Dermis microvascular lymphatic vessel endothelial cell (primary cell): ENCODE measurements at regions not wholly inside any gene's neighbourhood (a gene's known extent, or its start where the extent isn't known, plus 50 kb on each side); places are given as distances from the start of the nearest gene placed in this dataset.

ENCODE experiments used
- DNase-seq, 2 donors: peaks; one replicate each; pipeline versions ENCODE4 v3.0.0 to v3.0.0-alpha.2; 2010; ENCODE audit warnings: low read depth in 2 of 2

GRCh38 chr1:168782559-168783116 is 53.6 kb upstream of the DPT start:
- no peak for DNase-seq

- no peak for DNase-seq
Measured at GRCh38 chr1:168783458-168784210, 54.6 kb upstream of the DPT start.

GRCh38 chr1:168786476-168787330 is 57.7 kb upstream of the DPT start:
- DNase-seq, result no peak

- no peak for DNase-seq
Measured at GRCh38 chr1:168788258-168788657, 59.3 kb upstream of the DPT start.

GRCh38 chr1:168789501-168789900 is 60.5 kb upstream of the DPT start:
- no peak for DNase-seq

- no peak for DNase-seq
Measured at GRCh38 chr1:168792142-168792541, 63.1 kb upstream of the DPT start.

GRCh38 chr1:168792592-168793125 is 63.7 kb upstream of the DPT start:
- DNase-seq, result no peak

- no peak for DNase-seq
Measured at GRCh38 chr1:168794057-168794456, 65.1 kb upstream of the DPT start.

GRCh38 chr1:168795681-168796080 is 66.7 kb upstream of the DPT start:
- no peak for DNase-seq

GRCh38 chr1:168799927-168800605 is 71.1 kb upstream of the DPT start:
- DNase-seq, result no peak

- DNase-seq, result no peak
Measured at GRCh38 chr1:168801032-168801745, 72.2 kb upstream of the DPT start.

- no peak for DNase-seq
Measured at GRCh38 chr1:168803806-168804510, 75.0 kb upstream of the DPT start.

GRCh38 chr1:168806952-168807351 is 77.9 kb upstream of the DPT start:
- DNase-seq, result no peak

GRCh38 chr1:168811176-168811575 is 82.2 kb upstream of the DPT start:
- no peak for DNase-seq

GRCh38 chr1:168819668-168820067 is 90.7 kb upstream of the DPT start:
- no peak for DNase-seq

- no peak for DNase-seq
Measured at GRCh38 chr1:168821434-168821833, 92.4 kb upstream of the DPT start.

GRCh38 chr1:168822911-168823310 is 93.9 kb upstream of the DPT start:
- DNase-seq, result no peak

- no peak for DNase-seq
Measured at GRCh38 chr1:168823988-168824387, 95.0 kb upstream of the DPT start.

- DNase-seq, result no peak
Measured at GRCh38 chr1:168824418-168825065, 95.5 kb upstream of the DPT start.

GRCh38 chr1:168825129-168825528 is 96.1 kb upstream of the DPT start:
- no peak for DNase-seq
